SK-N-SH (cell line): ENCODE measurements at regions not wholly inside any gene's neighbourhood (a gene's known extent, or its start where the extent isn't known, plus 50 kb on each side); places are given as distances from the start of the nearest gene placed in this dataset.
"Not testable (repeated sequence)": the region's sequence is repeated elsewhere in the genome, so short reads cannot be mapped to it uniquely, and the experiment has no call there.

ENCODE experiments used
- CTCF ChIA-PET: fragments of 300-600, 350-600 bp; formaldehyde crosslinking; extraction: SDS; loops from one replicate; lab custom pipeline; 2021; lab: Yijun Ruan, JAX
- POLR2A ChIA-PET: fragments of 350-600 bp; sonication (Branson Sonifier 250); formaldehyde crosslinking; extraction: SDS; loops from one replicate; lab custom pipeline; 2020; ENCODE audit warnings: antibody characterized with exemption, inconsistent platforms; lab: Yijun Ruan, JAX
- DNase-seq: peaks from one replicate; pipeline ENCODE4 v3.0.0; 2012
- H2AFZ ChIP-seq: fragments of 200-600 bp; sonication (generic); 2 replicates; pipeline ENCODE4 v1.8.1; 2016; ENCODE audit warnings: antibody characterized with exemption, mild to moderate bottlenecking, low read depth
- H3F3A ChIP-seq: fragments of 200-600 bp; sonication (generic); replicated peaks from 2 replicates; pipeline ENCODE3; 2016; ENCODE audit warnings: antibody characterized with exemption, mild to moderate bottlenecking; ENCODE audit not compliant: insufficient read depth
- H3K27ac ChIP-seq, 2 experiments: fragments of 200-500 bp in 1 of 2; fragments of 200-600 bp in 1 of 2; sonication (Bioruptor generic) in 1 of 2; sonication (generic), shearing (Covaris generic) in 1 of 2; 2 replicates each; pipeline versions ENCODE4 v1.5.1 to v1.6.1; 2014 to 2016; ENCODE audit warnings: low read depth in 2 of 2, inconsistent platforms in 1 of 2, low read length in 1 of 2, mild to moderate bottlenecking in 1 of 2, mixed read lengths in 1 of 2
- H3K27me3 ChIP-seq: fragments of 200-600 bp; sonication (generic), shearing (Covaris generic); 2 replicates; pipeline ENCODE4 v1.6.1; 2016; ENCODE audit warnings: mixed run types; ENCODE audit not compliant: insufficient read depth
- H3K36me3 ChIP-seq, 2 experiments: fragments of 200-500 bp in 1 of 2; fragments of 200-600 bp in 1 of 2; sonication (Bioruptor generic) in 1 of 2; sonication (generic) in 1 of 2; replicated peaks in 1 of 2; 2 replicates each; pipeline versions ENCODE3 to v1.5.1; 2014 to 2016; ENCODE audit warnings: low read length in 1 of 2, mild to moderate bottlenecking in 1 of 2; ENCODE audit not compliant: insufficient read depth in 2 of 2, control insufficient read depth in 1 of 2
- H3K4me1 ChIP-seq, 2 experiments: fragments of 200-500 bp in 1 of 2; fragments of 200-600 bp in 1 of 2; sonication (Bioruptor generic) in 1 of 2; sonication (generic), shearing (Covaris generic) in 1 of 2; 2 replicates each; pipeline versions ENCODE4 v1.5.1 to v1.6.1; 2014 to 2016; ENCODE audit warnings: low read depth in 1 of 2, low read length in 1 of 2, mixed run types in 1 of 2; ENCODE audit not compliant: insufficient read depth in 2 of 2, control insufficient read depth in 1 of 2
- H3K4me2 ChIP-seq: fragments of 200-600 bp; sonication (generic), shearing (Covaris generic); 2 replicates; pipeline ENCODE4 v1.6.1; 2017; ENCODE audit warnings: mixed run types
- H3K4me3 ChIP-seq, 2 experiments: fragments of 200-500 bp in 1 of 2; fragments of 200-600 bp in 1 of 2; sonication (Bioruptor generic) in 1 of 2; sonication (generic), shearing (Covaris generic) in 1 of 2; 2 replicates each; pipeline versions ENCODE4 v1.5.1 to v1.8.1; 2014 to 2016; ENCODE audit warnings: low read depth in 2 of 2, inconsistent platforms in 1 of 2, low read length in 1 of 2, mild to moderate bottlenecking in 1 of 2, mixed read lengths in 1 of 2, moderate library complexity in 1 of 2
- H3K79me2 ChIP-seq: fragments of 200-600 bp; sonication (generic); 2 replicates; pipeline ENCODE4 v1.8.1; 2017; ENCODE audit warnings: mild to moderate bottlenecking; ENCODE audit not compliant: insufficient read depth
- H3K9ac ChIP-seq: fragments of 200-600 bp; sonication (generic); 2 replicates; pipeline ENCODE4 v1.6.1; 2017; ENCODE audit warnings: mixed run types
- H3K9me2 ChIP-seq: fragments of 200-600 bp; sonication (generic); 2 replicates; pipeline ENCODE4 v1.6.1; 2017; ENCODE audit warnings: mixed run types
- H3K9me3 ChIP-seq: fragments of 200-600 bp; sonication (generic); 2 replicates; pipeline ENCODE4 v1.6.1; 2017; ENCODE audit warnings: mixed run types, mild to moderate bottlenecking, moderate library complexity
- H4K20me1 ChIP-seq: fragments of 200-600 bp; sonication (generic); 2 replicates; pipeline ENCODE4 v1.6.1; 2017; ENCODE audit warnings: mild to moderate bottlenecking, mixed run types; ENCODE audit not compliant: insufficient read depth
- CHD2 ChIP-seq: fragments of 150-350 bp; IDR thresholded peaks from 2 replicates; pipeline ENCODE4 v1.6.1; 2018; ENCODE audit warnings: low read length; ENCODE audit not compliant: partially characterized antibody
- ELF1 ChIP-seq: IDR thresholded peaks from 2 replicates; pipeline ENCODE4 v1.4.0; 2012
- EP300 ChIP-seq, 2 experiments: IDR thresholded peaks; 2 replicates each; pipeline versions ENCODE4 v1.4.0 to v1.6.1; 2012; ENCODE audit warnings: borderline replicate concordance in 1 of 2, low read depth in 1 of 2, low read length in 1 of 2
- GABPA ChIP-seq: IDR thresholded peaks from 2 replicates; pipeline ENCODE4 v1.4.0; 2012; ENCODE audit warnings: low read depth, mild to moderate bottlenecking
- GATA2 ChIP-seq: sonication (generic); formaldehyde crosslinking; IDR thresholded peaks from 2 replicates; pipeline ENCODE4 v1.5.0; 2020; ENCODE audit warnings: mild to moderate bottlenecking, missing genetic modification reagents
- JUND ChIP-seq: IDR thresholded peaks from 2 replicates; pipeline ENCODE4 v1.4.0; 2012
- MAX ChIP-seq: IDR thresholded peaks from 2 replicates; pipeline ENCODE4 v1.4.0; 2012; ENCODE audit warnings: low read depth
- MXI1 ChIP-seq: IDR thresholded peaks from 2 replicates; pipeline ENCODE4 v1.6.1; 2012; ENCODE audit warnings: mild to moderate bottlenecking, low read depth, low read length, improper control_type of control experiment
- NRF1 ChIP-seq: IDR thresholded peaks from 2 replicates; pipeline ENCODE4 v1.6.1; 2012; ENCODE audit warnings: low read depth, mild to moderate bottlenecking, low read length
- PBX3 ChIP-seq: IDR thresholded peaks from 2 replicates; pipeline ENCODE4; 2012
- RFX5 ChIP-seq: IDR thresholded peaks from 2 replicates; pipeline ENCODE4 v1.6.1; 2012; ENCODE audit warnings: mild to moderate bottlenecking, improper control_type of control experiment, low read length
- RXRA ChIP-seq: IDR thresholded peaks from 2 replicates; pipeline ENCODE4 v1.4.0; 2012; ENCODE audit warnings: low read depth, mild to moderate bottlenecking, borderline replicate concordance
- SMC3 ChIP-seq: IDR thresholded peaks from 2 replicates; pipeline ENCODE4 v1.6.1; 2012; ENCODE audit warnings: low read depth, low read length, improper control_type of control experiment
- TCF12 ChIP-seq: IDR thresholded peaks from 2 replicates; pipeline ENCODE4 v1.4.0; 2012
- TEAD4 ChIP-seq: IDR thresholded peaks from 2 replicates; pipeline ENCODE4 v1.4.0; 2012; ENCODE audit warnings: mild to moderate bottlenecking, borderline replicate concordance; ENCODE audit not compliant: insufficient read depth
- YY1 ChIP-seq: IDR thresholded peaks from 2 replicates; pipeline ENCODE4 v1.4.0; 2012; ENCODE audit warnings: low read depth, mild to moderate bottlenecking
- WGBS: methylation state at CpG from one replicate; pipeline ENCODE4 v1.1.6; 2017; ENCODE audit warnings: low lambda C conversion rate; 5-methylcytosine and 5-hydroxymethylcytosine counted together
- TF ChIP-seq, protein P1 (sequence below): fragments of 200-600 bp; sonication (generic); IDR thresholded peaks from 2 replicates; pipeline ENCODE4 v1.6.1; 2017; ENCODE audit warnings: antibody characterized with exemption, mild to moderate bottlenecking, moderate library complexity

- no peak overlapping the region for H2AFZ ChIP-seq
- DNase-seq, result no peak
- ChIA-PET POLR2A (no interaction called here), CTCF (interaction anchor here (1.0 to 2.2 kb wide), 4 partner anchors 18 to 78 kb away, joined by 3 to 10 read pairs (median 6); no protein-coding TSS in a partner anchor)
- H3K9me3 ChIP-seq, result 0 out of 2 replicates have a peak, but pooled peaks cover 7% of the 10 kb centered on the region
- H3K4me3 ChIP-seq, result no peak overlapping the region
- no peaks in the 10 kb centered on the region for H3K27me3 ChIP-seq
- no peak overlapping the region for H3K27ac ChIP-seq
- no peak overlapping the region for H3K9ac ChIP-seq
- no peaks in the 10 kb centered on the region for H3F3A ChIP-seq
- 52% methylated on average over 8 of the region's 8 CpGs for WGBS
- H3K4me1 ChIP-seq, result no peaks in the 10 kb centered on the region; a peak in 1 of 4 replicates
- no peak overlapping the region for H3K4me2 ChIP-seq
- H3K9me2 ChIP-seq, result no peaks in the 10 kb centered on the region
- no peaks in the 10 kb centered on the region for H3K36me3 ChIP-seq
- no peaks in the 10 kb centered on the region for H4K20me1 ChIP-seq
- no peaks in the 10 kb centered on the region for H3K79me2 ChIP-seq
- TF ChIP-seq, protein P1, sequence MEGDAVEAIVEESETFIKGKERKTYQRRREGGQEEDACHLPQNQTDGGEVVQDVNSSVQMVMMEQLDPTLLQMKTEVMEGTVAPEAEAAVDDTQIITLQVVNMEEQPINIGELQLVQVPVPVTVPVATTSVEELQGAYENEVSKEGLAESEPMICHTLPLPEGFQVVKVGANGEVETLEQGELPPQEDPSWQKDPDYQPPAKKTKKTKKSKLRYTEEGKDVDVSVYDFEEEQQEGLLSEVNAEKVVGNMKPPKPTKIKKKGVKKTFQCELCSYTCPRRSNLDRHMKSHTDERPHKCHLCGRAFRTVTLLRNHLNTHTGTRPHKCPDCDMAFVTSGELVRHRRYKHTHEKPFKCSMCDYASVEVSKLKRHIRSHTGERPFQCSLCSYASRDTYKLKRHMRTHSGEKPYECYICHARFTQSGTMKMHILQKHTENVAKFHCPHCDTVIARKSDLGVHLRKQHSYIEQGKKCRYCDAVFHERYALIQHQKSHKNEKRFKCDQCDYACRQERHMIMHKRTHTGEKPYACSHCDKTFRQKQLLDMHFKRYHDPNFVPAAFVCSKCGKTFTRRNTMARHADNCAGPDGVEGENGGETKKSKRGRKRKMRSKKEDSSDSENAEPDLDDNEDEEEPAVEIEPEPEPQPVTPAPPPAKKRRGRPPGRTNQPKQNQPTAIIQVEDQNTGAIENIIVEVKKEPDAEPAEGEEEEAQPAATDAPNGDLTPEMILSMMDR, result no peak
- TF ChIP-seq NRF1 (no peak), MXI1 (no peak), TEAD4 (no peak), MAX (no peak), GATA2 (CRISPR knock-in tag) (no peak), GABPA (no peak), TCF12 (no peak), CHD2 (no peak), RFX5 (no peak), JUND (no peak), PBX3 (no peak), ELF1 (no peak), RXRA (no peak), YY1 (no peak), EP300 (IDR thresholded peaks at IDR 0.05; ENCODE audit: borderline replicate concordance in 1 of 2, low read depth in 1 of 2, low read length in 1 of 2) (no peak), SMC3 (no peak)
Measured at GRCh38 chr7:98763441-98763840, 106.4 kb downstream of the TMEM130 start.

- H3K9me3 ChIP-seq, result 0 out of 2 replicates have a peak, but pooled peaks cover 7% of the 10 kb centered on the region
- H3F3A ChIP-seq, result no peaks in the 10 kb centered on the region
- H3K27ac ChIP-seq, result no peak overlapping the region
- no peak overlapping the region for H3K4me2 ChIP-seq
- no peak overlapping the region for H3K4me3 ChIP-seq
- TF ChIP-seq ELF1, result no peak
- TF ChIP-seq, all 33 proteins: peak for 0
- no peaks in the 10 kb centered on the region for H3K27me3 ChIP-seq
- H4K20me1 ChIP-seq, result no peaks in the 10 kb centered on the region
- H3K79me2 ChIP-seq, result no peaks in the 10 kb centered on the region
- DNase-seq, result no peak
- CTCF ChIA-PET, result interaction anchor here (0.9 to 3.0 kb wide), 5 partner anchors 19 to 344 kb away, joined by 3 to 13 read pairs (median 4); no protein-coding TSS in a partner anchor
- H3K4me1 ChIP-seq, result no peaks in the 10 kb centered on the region; a peak in 1 of 4 replicates
- no peaks in the 10 kb centered on the region for H3K36me3 ChIP-seq
- POLR2A ChIA-PET, result no interaction called here
- no peak overlapping the region for H3K9ac ChIP-seq
- WGBS, result 50% methylated on average over 8 of the region's 8 CpGs
- H2AFZ ChIP-seq, result no peak overlapping the region
- no peaks in the 10 kb centered on the region for H3K9me2 ChIP-seq
Measured at GRCh38 chr7:98764946-98765345, 104.9 kb downstream of the TMEM130 start.

DNA sequence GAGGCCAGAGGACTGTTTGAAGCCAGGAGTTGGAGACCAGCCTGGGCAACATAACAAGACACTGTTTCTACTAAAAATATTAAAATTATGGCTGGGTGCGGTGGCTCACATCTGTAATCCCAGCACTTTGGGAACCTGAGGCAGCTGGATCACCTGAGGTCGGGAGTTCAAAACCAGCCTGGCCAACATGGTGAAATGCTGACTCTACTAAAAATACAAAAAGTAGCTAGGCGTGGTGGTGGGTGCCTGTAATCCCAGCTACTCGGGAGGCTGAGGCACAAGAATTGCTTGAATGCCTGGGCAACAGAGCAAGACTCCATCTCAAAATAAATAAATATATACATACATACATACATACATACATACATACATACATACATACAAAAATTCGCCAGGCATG, 99.7 kb downstream of the TMEM130 start:
- H3F3A ChIP-seq, H3K36me3 ChIP-seq, H3K4me3 ChIP-seq, H3K27me3 ChIP-seq, H3K9me3 ChIP-seq, H4K20me1 ChIP-seq, H2AFZ ChIP-seq, H3K4me2 ChIP-seq, DNase-seq, H3K4me1 ChIP-seq, H3K9ac ChIP-seq, POLR2A ChIA-PET, H3K9me2 ChIP-seq, H3K27ac ChIP-seq, H3K79me2 ChIP-seq: not testable (repeated sequence)
- 39% methylated on average over 5 of the region's 5 CpGs for WGBS
- CTCF ChIA-PET, result interaction anchor here (1.2 to 4.6 kb wide), 5 partner anchors 14 to 349 kb away, joined by 3 to 15 read pairs (median 3); no protein-coding TSS in a partner anchor
